GM13976 (cell line): ENCODE measurements at regions not wholly inside any gene's neighbourhood (a gene's known extent, or its start where the extent isn't known, plus 50 kb on each side); places are given as distances from the start of the nearest gene placed in this dataset.

Source experiments
- DNase-seq: peaks from one replicate; pipeline ENCODE4 v3.0.0; 2012; ENCODE audit warnings: low spot score
- CTCF ChIP-seq: IDR thresholded peaks from 2 replicates; pipeline ENCODE4 v1.5.1; 2012; ENCODE audit warnings: borderline replicate concordance, mild to moderate bottlenecking; ENCODE audit not compliant: insufficient read depth; ENCODE audit errors: extremely low read depth, missing control alignments, control extremely low read depth
- in situ Hi-C: fragments of 300-500 bp; cut with MboI; formaldehyde crosslinking; loops from one replicate; pipeline ENCODE4 v1.12.0; 2022; ENCODE audit warnings: low sequenced_read_pairs, mixed read lengths, inconsistent platforms; ENCODE audit not compliant: unreplicated experiment

- no peak for DNase-seq
- no peak for TF ChIP-seq CTCF
- in situ Hi-C loops: no loop called here
Measured at GRCh38 chr6:112562301-112563231, 215.4 kb downstream of the RFPL4B start.

GRCh38 chr6:112563368-112563767 lies 216.2 kb downstream of the RFPL4B start:
- in situ Hi-C loops: no loop called here
- no peak for TF ChIP-seq CTCF
- no peak for DNase-seq

DNA sequence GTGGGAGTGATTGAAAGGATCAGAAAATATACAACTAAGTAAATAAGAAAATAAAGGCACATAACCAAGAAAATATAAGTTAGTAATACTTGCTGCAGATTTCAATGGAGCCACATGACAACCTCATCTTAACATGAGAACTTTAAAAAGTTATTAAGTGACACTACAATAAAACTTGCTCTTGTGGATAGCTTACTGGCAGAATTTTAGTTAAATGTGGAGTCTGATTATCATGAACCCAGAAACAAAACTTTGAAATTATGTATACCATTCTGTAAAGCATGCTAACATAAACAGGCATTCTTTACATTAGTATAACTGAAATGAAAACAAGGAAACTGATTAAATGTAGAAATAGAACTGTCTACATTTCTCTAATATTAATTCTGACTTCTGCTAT lies 220.9 kb downstream of the RFPL4B start:
- no peak for DNase-seq
- in situ Hi-C loops: no loop called here
- no peak for TF ChIP-seq CTCF

- DNase-seq: no peak
- in situ Hi-C loops: no loop called here
- TF ChIP-seq CTCF: no peak
Measured at GRCh38 chr6:112571488-112572270, 224.5 kb downstream of the RFPL4B start.

DNA sequence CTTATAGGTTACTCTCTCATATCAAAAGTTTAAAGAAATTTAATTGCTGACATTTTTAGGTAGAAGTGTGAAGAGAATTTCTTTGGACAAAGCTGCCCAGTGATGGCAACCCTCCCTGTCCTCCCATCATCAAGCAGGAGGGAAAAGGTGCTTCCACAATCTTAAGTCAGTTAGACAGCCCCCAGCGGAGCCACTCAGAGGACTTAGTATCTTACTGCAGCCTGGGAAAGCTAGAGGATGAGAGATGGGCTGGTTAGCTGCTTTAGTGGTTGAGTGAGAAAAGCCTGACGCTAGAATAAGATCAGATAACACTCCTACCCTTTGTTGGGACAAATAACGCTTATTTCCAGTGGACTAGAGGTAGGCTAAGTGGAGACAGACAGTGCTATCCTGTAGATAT lies 227.1 kb downstream of the RFPL4B start:
- DNase-seq: no peak
- in situ Hi-C loops: no loop called here
- no peak for TF ChIP-seq CTCF

GRCh38 chr6:112575309-112575834 lies 228.2 kb downstream of the RFPL4B start:
- no peak for DNase-seq
- no peak for TF ChIP-seq CTCF
- in situ Hi-C loops: no loop called here
